Chondrocyte (in vitro differentiated cells): ENCODE measurements at regions not wholly inside any gene's neighbourhood (a gene's known extent, or its start where the extent isn't known, plus 50 kb on each side); places are given as distances from the start of the nearest gene placed in this dataset.

Experiments used
- DNase-seq: peaks from one replicate; pipeline ENCODE4 v3.0.0; 2021; ENCODE audit warnings: mixed read lengths, low spot score
- H3K27ac Mint-ChIP-seq: one replicate; pipeline ENCODE4 v1.8.0; 2021; ENCODE audit warnings: mild to moderate bottlenecking, moderate library complexity, mixed read lengths; ENCODE audit not compliant: unreplicated experiment
- H3K27me3 Mint-ChIP-seq: 2 replicates; pipeline ENCODE4 v1.8.0; 2021; ENCODE audit warnings: low read depth, mixed read lengths
- H3K36me3 Mint-ChIP-seq: 2 replicates; pipeline ENCODE4 v1.8.0; 2021; ENCODE audit warnings: low read depth, mixed read lengths
- H3K4me1 Mint-ChIP-seq: 2 replicates; pipeline ENCODE4 v1.8.0; 2021; ENCODE audit warnings: low read depth, mild to moderate bottlenecking, mixed read lengths
- H3K4me3 Mint-ChIP-seq: one replicate; pipeline ENCODE4 v1.8.0; 2021; ENCODE audit warnings: mild to moderate bottlenecking, moderate library complexity, mixed read lengths; ENCODE audit not compliant: unreplicated experiment
- H3K9me3 Mint-ChIP-seq: 2 replicates; pipeline ENCODE4 v1.8.0; 2021; ENCODE audit warnings: low read depth, mixed read lengths
- CTCF ChIP-seq: fragments of 200-600 bp; sonication (generic); IDR thresholded peaks from 2 replicates; pipeline ENCODE4 v1.5.0; 2021; ENCODE audit warnings: antibody characterized with exemption, mild to moderate bottlenecking, moderate library complexity

DNA sequence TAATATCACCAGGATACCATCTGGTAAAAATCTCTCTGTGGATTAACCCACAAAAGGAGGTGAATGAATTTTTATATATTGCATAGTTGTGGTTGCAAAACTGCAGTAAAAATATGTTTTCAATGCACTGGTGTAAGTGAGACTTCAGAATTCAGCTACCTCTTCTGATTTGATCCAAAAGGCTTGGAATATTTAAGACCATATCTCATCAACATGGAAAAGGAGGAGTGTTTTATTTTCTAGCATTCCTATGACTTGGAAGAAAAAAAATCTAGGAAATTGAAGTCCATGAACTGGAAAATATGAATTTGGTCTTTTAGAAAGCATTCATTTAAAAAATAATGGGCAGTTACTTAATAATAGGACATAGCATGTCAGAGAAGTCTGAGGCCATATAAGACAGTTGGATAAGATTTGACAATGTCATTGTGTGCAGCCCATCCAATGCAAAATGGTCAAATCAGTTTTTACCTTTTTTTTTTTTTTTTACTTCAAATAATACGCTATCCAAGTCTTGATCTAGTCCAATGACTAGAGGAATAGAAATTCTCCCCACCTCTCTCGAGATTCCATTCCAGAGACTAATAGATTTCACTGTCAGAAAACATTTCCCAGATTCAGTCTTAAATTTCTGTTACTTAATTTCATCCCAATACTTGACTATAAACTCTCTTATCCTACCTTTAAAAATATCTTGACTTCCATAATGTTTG, 364.9 kb upstream of the PMFBP1 start:
- no peak for DNase-seq
- H3K27me3 Mint-ChIP-seq: no peaks in the 10 kb centered on the region
- H3K27ac Mint-ChIP-seq: peak overlapping the region; percentile 85
- no peaks in the 10 kb centered on the region for H3K36me3 Mint-ChIP-seq
- peaks cover 37% of the 10 kb centered on the region for H3K4me1 Mint-ChIP-seq
- TF ChIP-seq CTCF: no peak
- H3K9me3 Mint-ChIP-seq: peaks cover 2% of the 10 kb centered on the region
- no peak overlapping the region for H3K4me3 Mint-ChIP-seq

DNA sequence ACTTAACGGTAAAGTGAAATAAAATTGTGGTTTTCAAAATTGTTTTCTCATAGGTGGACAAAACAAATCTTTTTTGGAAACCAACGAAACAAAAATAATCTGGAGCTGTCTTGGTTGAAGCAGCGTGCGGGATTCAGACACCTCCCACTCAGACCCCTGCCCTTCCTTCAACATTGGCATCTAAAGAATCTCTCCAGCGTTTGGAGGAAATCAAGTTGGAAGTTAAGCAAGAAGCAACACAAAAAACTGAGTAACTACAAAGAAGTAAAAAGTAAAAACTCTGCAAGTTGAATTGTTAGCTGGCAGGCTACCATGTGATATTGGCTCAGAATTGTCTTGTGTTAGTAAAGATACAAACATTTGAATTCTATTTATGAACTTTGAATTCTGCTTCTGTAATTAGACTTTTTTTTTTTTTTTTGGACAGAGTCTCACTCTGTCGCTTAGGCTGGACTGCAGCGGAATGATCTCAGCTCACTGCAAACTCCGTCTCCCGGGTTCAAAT, 361.0 kb upstream of the PMFBP1 start:
- Mint-ChIP-seq H3K9me3 (peaks cover 2% of the 10 kb centered on the region), H3K36me3 (no peaks in the 10 kb centered on the region), H3K27ac (peak overlapping the region; percentile 54), H3K4me1 (peaks cover 40% of the 10 kb centered on the region), H3K27me3 (no peaks in the 10 kb centered on the region), H3K4me3 (no peak overlapping the region)
- no peak for DNase-seq
- TF ChIP-seq CTCF: no peak

DNA sequence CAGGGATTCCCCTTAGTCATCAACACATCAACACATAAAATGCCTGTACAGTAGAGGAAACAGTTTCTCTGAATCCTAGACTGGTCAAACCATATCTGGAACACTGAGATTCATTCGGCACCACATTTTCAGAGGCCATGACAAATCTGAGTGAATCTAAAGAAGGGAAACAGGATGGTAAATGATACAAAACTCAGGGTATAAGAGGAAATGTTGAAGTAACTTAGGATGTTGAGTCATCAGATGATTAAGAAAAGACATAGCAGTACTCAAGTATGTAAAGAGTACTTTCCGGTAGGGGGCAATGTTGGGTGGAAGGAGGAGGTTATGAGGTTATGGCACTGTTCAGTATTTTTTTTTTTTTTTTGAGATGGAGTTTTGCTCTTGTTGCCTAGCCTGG, 358.5 kb upstream of the PMFBP1 start:
- no peaks in the 10 kb centered on the region for H3K36me3 Mint-ChIP-seq
- peaks cover 2% of the 10 kb centered on the region for H3K9me3 Mint-ChIP-seq
- peak overlapping the region; percentile 71 for H3K27ac Mint-ChIP-seq
- no peak for DNase-seq
- TF ChIP-seq CTCF: peak; percentile 75
- no peaks in the 10 kb centered on the region for H3K27me3 Mint-ChIP-seq
- H3K4me3 Mint-ChIP-seq: no peak overlapping the region
- H3K4me1 Mint-ChIP-seq: peaks cover 22% of the 10 kb centered on the region

DNA sequence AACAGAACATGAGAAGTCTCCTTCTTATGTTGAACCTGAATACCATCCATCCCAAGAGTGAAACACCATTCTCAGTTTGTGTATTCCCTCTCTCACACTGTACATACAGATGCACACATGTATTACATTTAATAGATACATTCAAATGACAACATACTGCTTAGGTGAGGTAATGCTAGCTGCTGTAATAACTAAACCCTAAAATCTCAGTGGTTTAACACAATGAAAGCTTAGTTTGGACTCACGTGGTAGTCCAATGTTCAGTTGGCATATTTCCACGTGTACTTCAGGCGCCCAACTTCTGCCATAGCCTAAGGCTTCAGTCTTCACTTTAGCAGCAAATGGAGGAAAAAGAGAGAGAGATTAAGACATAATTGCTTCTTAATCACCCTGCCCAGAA, 351.1 kb upstream of the PMFBP1 start:
- TF ChIP-seq CTCF: no peak
- Mint-ChIP-seq H3K36me3 (peaks cover 3% of the 10 kb centered on the region), H3K9me3 (peaks cover 25% of the 10 kb centered on the region)

GRCh38 chr16:72517154-72517553, 345.2 kb upstream of the PMFBP1 start:
- no peak overlapping the region for H3K4me3 Mint-ChIP-seq
- H3K27ac Mint-ChIP-seq: no peak overlapping the region
- TF ChIP-seq CTCF: no peak
- H3K27me3 Mint-ChIP-seq: no peaks in the 10 kb centered on the region
- DNase-seq: no peak
- no peaks in the 10 kb centered on the region for H3K4me1 Mint-ChIP-seq
- H3K36me3 Mint-ChIP-seq: no peaks in the 10 kb centered on the region
- H3K9me3 Mint-ChIP-seq: peaks cover 8% of the 10 kb centered on the region

More for the DNA sequence above, 351.1 kb upstream of the PMFBP1 start:
- Mint-ChIP-seq H3K4me1 (no peaks in the 10 kb centered on the region), H3K4me3 (no peak overlapping the region), H3K27me3 (no peaks in the 10 kb centered on the region), H3K27ac (no peak overlapping the region)
- DNase-seq: no peak
